ENCODE measurements at regions not wholly inside any gene's neighbourhood (a gene's known extent, or its start where the extent isn't known, plus 50 kb on each side); places are given as distances from the start of the nearest gene placed in this dataset.

DNA sequence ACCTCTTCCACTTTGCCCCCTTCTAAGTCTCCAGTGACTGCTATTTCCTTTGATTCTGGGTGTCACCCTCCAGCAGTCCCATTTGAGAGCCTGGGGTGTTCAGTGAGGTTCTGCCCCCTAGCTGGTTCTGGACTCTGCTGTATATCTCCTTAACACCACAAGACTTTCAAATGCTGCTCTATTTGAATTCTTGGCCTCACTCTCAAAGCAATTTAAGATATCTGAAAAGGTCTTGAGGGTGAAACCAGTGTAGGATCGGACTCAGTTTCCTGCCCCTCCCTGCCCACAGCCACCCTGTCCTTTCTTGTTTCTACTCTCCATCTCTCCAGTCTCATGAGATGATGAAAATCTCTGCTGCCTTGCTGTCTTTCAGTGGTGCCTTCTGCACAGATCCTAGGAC lies 280.9 kb downstream of the TENT4A start:
- Histone ChIP-seq H3K27ac (ENCODE audit: low read length) (no peak overlapping the region), H3K4me3 (ENCODE audit: low read length) (no peak overlapping the region), H3K27me3 (ENCODE audit: control insufficient read depth, insufficient read depth, low read length) (no peaks in the 10 kb centered on the region), H3K9me3 (ENCODE audit: control insufficient read depth, low read depth, low read length) (no peaks in the 10 kb centered on the region), H3K9ac (ENCODE audit: low read length) (no peak overlapping the region), H3K36me3 (ENCODE audit: control insufficient read depth, low read depth, low read length) (no peaks in the 10 kb centered on the region), H3K4me1 (ENCODE audit: control insufficient read depth, low read depth, low read length) (no peaks in the 10 kb centered on the region)

- Histone ChIP-seq H3K27me3 (ENCODE audit: control insufficient read depth, insufficient read depth, low read length) (no peaks in the 10 kb centered on the region), H3K4me1 (ENCODE audit: control insufficient read depth, low read depth, low read length) (no peaks in the 10 kb centered on the region), H3K9me3 (ENCODE audit: control insufficient read depth, low read depth, low read length) (no peaks in the 10 kb centered on the region), H3K27ac (ENCODE audit: low read length) (no peak overlapping the region), H3K9ac (ENCODE audit: low read length) (no peak overlapping the region), H3K36me3 (ENCODE audit: control insufficient read depth, low read depth, low read length) (no peaks in the 10 kb centered on the region), H3K4me3 (ENCODE audit: low read length) (no peak overlapping the region)
Observed at GRCh38 chr5:6995115-6995514, 281.9 kb downstream of the TENT4A start.

DNA sequence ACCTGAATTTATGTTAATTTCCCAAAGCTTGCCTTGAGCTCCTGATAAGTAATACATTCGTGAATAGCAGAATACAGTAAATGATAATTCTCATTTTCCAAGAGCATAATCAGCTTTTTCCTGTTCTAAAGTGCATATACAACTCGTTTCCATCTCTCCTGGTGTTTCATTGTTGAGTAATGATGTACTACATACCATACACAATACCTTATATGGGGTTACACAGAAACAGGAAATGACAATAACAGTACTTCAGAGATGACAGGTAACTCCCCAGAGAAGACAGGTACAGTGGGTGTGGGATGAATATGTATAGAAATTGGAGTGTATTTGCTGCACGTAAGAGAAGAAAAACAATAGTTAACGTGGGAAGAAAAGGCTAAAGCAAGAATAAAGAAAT lies 287.1 kb downstream of the TENT4A start:
- Histone ChIP-seq H3K27ac (ENCODE audit: low read length) (no peak overlapping the region), H3K4me3 (ENCODE audit: low read length) (no peak overlapping the region), H3K27me3 (ENCODE audit: control insufficient read depth, insufficient read depth, low read length) (no peaks in the 10 kb centered on the region), H3K4me1 (ENCODE audit: control insufficient read depth, low read depth, low read length) (no peaks in the 10 kb centered on the region), H3K9ac (ENCODE audit: low read length) (no peak overlapping the region), H3K9me3 (ENCODE audit: control insufficient read depth, low read depth, low read length) (no peaks in the 10 kb centered on the region), H3K36me3 (ENCODE audit: control insufficient read depth, low read depth, low read length) (no peaks in the 10 kb centered on the region)

GRCh38 chr5:7010591-7010990 lies 297.4 kb downstream of the TENT4A start:
- H3K27ac ChIP-seq (ENCODE audit: low read length) = no peak overlapping the region
- H3K27me3 ChIP-seq (ENCODE audit: control insufficient read depth, insufficient read depth, low read length) = no peaks in the 10 kb centered on the region
- H3K36me3 ChIP-seq (ENCODE audit: control insufficient read depth, low read depth, low read length) = no peaks in the 10 kb centered on the region
- H3K4me3 ChIP-seq (ENCODE audit: low read length) = no peak overlapping the region
- H3K9ac ChIP-seq (ENCODE audit: low read length) = no peak overlapping the region
- no peaks in the 10 kb centered on the region for H3K9me3 ChIP-seq (ENCODE audit: control insufficient read depth, low read depth, low read length)
- H3K4me1 ChIP-seq (ENCODE audit: control insufficient read depth, low read depth, low read length) = no peaks in the 10 kb centered on the region

- no peaks in the 10 kb centered on the region for H3K27me3 ChIP-seq (ENCODE audit: control insufficient read depth, insufficient read depth, low read length)
- H3K36me3 ChIP-seq (ENCODE audit: control insufficient read depth, low read depth, low read length) = no peaks in the 10 kb centered on the region
- no peak overlapping the region for H3K4me3 ChIP-seq (ENCODE audit: low read length)
- no peaks in the 10 kb centered on the region for H3K4me1 ChIP-seq (ENCODE audit: control insufficient read depth, low read depth, low read length)
- H3K9me3 ChIP-seq (ENCODE audit: control insufficient read depth, low read depth, low read length) = no peaks in the 10 kb centered on the region
- no peak overlapping the region for H3K9ac ChIP-seq (ENCODE audit: low read length)
- H3K27ac ChIP-seq (ENCODE audit: low read length) = no peak overlapping the region
Observed at GRCh38 chr5:7012057-7012456, 298.8 kb downstream of the TENT4A start.

DNA sequence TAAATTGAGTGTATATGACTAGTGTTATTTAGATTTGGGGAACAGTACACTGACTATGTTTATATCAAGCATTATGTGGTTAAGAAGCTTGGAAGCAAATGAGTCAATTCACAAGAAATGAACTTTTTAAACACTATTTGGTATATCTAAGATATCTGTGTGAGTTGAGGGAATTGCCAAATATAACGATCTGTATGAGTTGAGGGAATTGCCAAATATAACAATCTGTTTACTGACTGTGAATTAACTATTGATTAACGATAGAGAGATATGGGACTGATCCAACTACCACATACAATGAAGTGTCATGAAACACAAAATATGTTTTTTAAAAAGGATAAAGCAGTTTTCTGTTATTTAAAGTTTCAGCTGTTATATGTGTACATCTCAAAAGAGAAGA lies 301.4 kb downstream of the TENT4A start:
- Histone ChIP-seq H3K4me3 (ENCODE audit: low read length) (no peak overlapping the region), H3K36me3 (ENCODE audit: control insufficient read depth, low read depth, low read length) (no peaks in the 10 kb centered on the region), H3K9me3 (ENCODE audit: control insufficient read depth, low read depth, low read length) (no peaks in the 10 kb centered on the region), H3K27me3 (ENCODE audit: control insufficient read depth, insufficient read depth, low read length) (no peaks in the 10 kb centered on the region), H3K9ac (ENCODE audit: low read length) (no peak overlapping the region), H3K4me1 (ENCODE audit: control insufficient read depth, low read depth, low read length) (no peaks in the 10 kb centered on the region), H3K27ac (ENCODE audit: low read length) (no peak overlapping the region)

DNA sequence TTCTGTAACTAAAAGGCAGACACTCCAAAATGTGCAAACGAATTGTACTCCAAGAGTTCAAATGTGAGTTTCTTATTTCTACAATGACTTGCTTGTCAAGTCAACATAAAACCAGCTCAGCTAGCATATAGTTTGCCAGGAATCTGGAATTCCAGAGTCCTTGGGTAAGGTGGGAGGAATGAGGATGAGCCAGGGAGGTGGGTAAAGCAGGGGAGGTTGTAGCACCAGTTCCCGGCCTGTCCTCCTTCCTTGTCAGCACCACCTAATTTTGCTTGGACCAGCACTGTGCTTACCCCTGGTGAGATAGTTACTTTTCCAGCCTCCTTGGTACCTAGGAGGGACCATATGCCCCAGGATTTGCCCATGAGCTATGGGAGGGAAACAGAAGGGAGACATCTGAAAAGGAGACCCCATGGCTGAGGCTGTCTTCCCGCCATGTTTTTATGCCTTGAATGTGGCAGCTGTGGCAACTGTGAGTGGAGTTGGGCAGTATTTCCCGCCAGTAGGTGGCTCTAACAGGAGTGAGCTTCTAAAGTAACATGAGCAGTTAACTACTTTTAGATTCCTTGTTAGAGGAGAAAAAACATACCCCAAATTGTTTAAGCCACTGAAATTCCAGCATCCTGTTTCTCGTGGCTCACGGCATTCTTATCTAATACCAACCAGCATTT lies 302.5 kb downstream of the TENT4A start:
- no peaks in the 10 kb centered on the region for H3K4me1 ChIP-seq (ENCODE audit: control insufficient read depth, low read depth, low read length)
- H3K27ac ChIP-seq (ENCODE audit: low read length) = no peak overlapping the region
- no peaks in the 10 kb centered on the region for H3K36me3 ChIP-seq (ENCODE audit: control insufficient read depth, low read depth, low read length)
- H3K4me3 ChIP-seq (ENCODE audit: low read length) = no peak overlapping the region
- no peaks in the 10 kb centered on the region for H3K27me3 ChIP-seq (ENCODE audit: control insufficient read depth, insufficient read depth, low read length)
- H3K9ac ChIP-seq (ENCODE audit: low read length) = no peak overlapping the region
- no peaks in the 10 kb centered on the region for H3K9me3 ChIP-seq (ENCODE audit: control insufficient read depth, low read depth, low read length)

GRCh38 chr5:7016999-7017747 lies 303.9 kb downstream of the TENT4A start:
- Histone ChIP-seq H3K4me3 (ENCODE audit: low read length) (no peak overlapping the region), H3K27ac (ENCODE audit: low read length) (no peak overlapping the region), H3K9ac (ENCODE audit: low read length) (no peak overlapping the region), H3K9me3 (ENCODE audit: control insufficient read depth, low read depth, low read length) (no peaks in the 10 kb centered on the region), H3K4me1 (ENCODE audit: control insufficient read depth, low read depth, low read length) (peaks cover 6% of the 10 kb centered on the region), H3K36me3 (ENCODE audit: control insufficient read depth, low read depth, low read length) (no peaks in the 10 kb centered on the region), H3K27me3 (ENCODE audit: control insufficient read depth, insufficient read depth, low read length) (no peaks in the 10 kb centered on the region)

DNA sequence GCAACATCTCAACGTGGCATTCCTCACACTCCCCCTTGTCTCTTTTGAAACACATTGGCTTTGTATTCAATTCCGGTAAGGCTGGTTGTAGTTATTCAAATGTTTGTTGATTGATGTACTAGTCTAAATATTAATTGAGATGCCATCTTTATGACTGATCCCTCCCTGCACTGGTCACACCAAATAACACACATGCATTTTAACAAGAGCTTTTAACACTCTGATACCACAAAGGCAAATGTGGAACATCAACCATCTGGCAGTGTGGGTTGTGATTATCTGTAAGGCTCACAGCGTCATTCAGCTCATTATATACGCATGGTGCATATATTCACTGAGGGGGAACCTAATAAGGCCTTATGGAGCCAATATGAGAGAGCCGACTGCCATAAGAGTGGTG lies 305.0 kb downstream of the TENT4A start:
- no peaks in the 10 kb centered on the region for H3K27me3 ChIP-seq (ENCODE audit: control insufficient read depth, insufficient read depth, low read length)
- no peak overlapping the region for H3K27ac ChIP-seq (ENCODE audit: low read length)
- no peaks in the 10 kb centered on the region for H3K9me3 ChIP-seq (ENCODE audit: control insufficient read depth, low read depth, low read length)
- H3K4me1 ChIP-seq (ENCODE audit: control insufficient read depth, low read depth, low read length) = peaks cover 11% of the 10 kb centered on the region
- no peak overlapping the region for H3K9ac ChIP-seq (ENCODE audit: low read length)
- H3K4me3 ChIP-seq (ENCODE audit: low read length) = no peak overlapping the region
- no peaks in the 10 kb centered on the region for H3K36me3 ChIP-seq (ENCODE audit: control insufficient read depth, low read depth, low read length)

- H3K36me3 ChIP-seq (ENCODE audit: control insufficient read depth, low read depth, low read length) = no peaks in the 10 kb centered on the region
- H3K27ac ChIP-seq (ENCODE audit: low read length) = no peak overlapping the region
- H3K4me1 ChIP-seq (ENCODE audit: control insufficient read depth, low read depth, low read length) = peaks cover 11% of the 10 kb centered on the region
- no peak overlapping the region for H3K9ac ChIP-seq (ENCODE audit: low read length)
- H3K9me3 ChIP-seq (ENCODE audit: control insufficient read depth, low read depth, low read length) = no peaks in the 10 kb centered on the region
- H3K4me3 ChIP-seq (ENCODE audit: low read length) = no peak overlapping the region
- H3K27me3 ChIP-seq (ENCODE audit: control insufficient read depth, insufficient read depth, low read length) = no peaks in the 10 kb centered on the region
Observed at GRCh38 chr5:7018601-7019000, 305.4 kb downstream of the TENT4A start.

- Histone ChIP-seq H3K36me3 (ENCODE audit: control insufficient read depth, low read depth, low read length) (no peaks in the 10 kb centered on the region), H3K9me3 (ENCODE audit: control insufficient read depth, low read depth, low read length) (no peaks in the 10 kb centered on the region), H3K9ac (ENCODE audit: low read length) (no peak overlapping the region), H3K27me3 (ENCODE audit: control insufficient read depth, insufficient read depth, low read length) (no peaks in the 10 kb centered on the region), H3K27ac (ENCODE audit: low read length) (no peak overlapping the region), H3K4me3 (ENCODE audit: low read length) (no peak overlapping the region), H3K4me1 (ENCODE audit: control insufficient read depth, low read depth, low read length) (peaks cover 4% of the 10 kb centered on the region)
Observed at GRCh38 chr5:7036192-7036835, 323.1 kb downstream of the TENT4A start.

Data from iPS-18a (cell line).